Smooth muscle cell (in vitro differentiated cells): ENCODE measurements at regions not wholly inside any gene's neighbourhood (a gene's known extent, or its start where the extent isn't known, plus 50 kb on each side); places are given as distances from the start of the nearest gene placed in this dataset.

Experiments
- DNase-seq: peaks from one replicate; lab custom pipeline; 2025; ENCODE audit not compliant: unreplicated experiment; lab: John Stamatoyannopoulos, UW
- H2AFZ ChIP-seq: fragments of 200-600 bp; sonication (generic); 2 replicates; pipeline ENCODE4 v1.6.0; 2016; ENCODE audit warnings: antibody characterized with exemption, low read depth, mild to moderate bottlenecking
- H3F3A ChIP-seq: fragments of 200-600 bp; sonication (generic); 2 replicates; pipeline ENCODE4 v1.6.0; 2017; ENCODE audit warnings: antibody characterized with exemption, low read depth
- H3K27ac ChIP-seq: fragments of 200-600 bp; sonication (generic); 2 replicates; pipeline ENCODE4 v1.5.1; 2016; ENCODE audit warnings: low read depth, mild to moderate bottlenecking
- H3K27me3 ChIP-seq: fragments of 200-600 bp; sonication (generic); 2 replicates; pipeline ENCODE4 v1.6.1; 2016; ENCODE audit warnings: low read depth, mild to moderate bottlenecking
- H3K36me3 ChIP-seq: fragments of 200-600 bp; sonication (generic); 2 replicates; pipeline ENCODE4 v1.5.1; 2016; ENCODE audit warnings: low read depth
- H3K4me1 ChIP-seq: fragments of 200-600 bp; sonication (generic); 2 replicates; pipeline ENCODE4 v1.5.1; 2016; ENCODE audit warnings: low read depth
- H3K4me2 ChIP-seq: fragments of 200-600 bp; sonication (generic); 2 replicates; pipeline ENCODE4 v1.6.0; 2016; ENCODE audit warnings: mild to moderate bottlenecking
- H3K4me3 ChIP-seq: fragments of 200-600 bp; sonication (generic); 2 replicates; pipeline ENCODE4 v1.5.1; 2016; ENCODE audit warnings: mild to moderate bottlenecking
- H3K79me2 ChIP-seq: fragments of 200-600 bp; sonication (generic); 2 replicates; pipeline ENCODE4 v1.6.0; 2016; ENCODE audit warnings: low read depth, mild to moderate bottlenecking
- H3K9ac ChIP-seq: fragments of 200-600 bp; sonication (generic); 2 replicates; pipeline ENCODE4 v1.6.0; 2016; ENCODE audit warnings: low read depth
- H3K9me3 ChIP-seq: fragments of 200-600 bp; sonication (generic); replicated peaks from 2 replicates; pipeline ENCODE4 v1.5.1; 2016; ENCODE audit warnings: low read depth
- H4K20me1 ChIP-seq: fragments of 200-600 bp; sonication (generic); 2 replicates; pipeline ENCODE4 v1.6.0; 2016; ENCODE audit warnings: low read depth
- WGBS: methylation state at CpG from one replicate; pipeline ENCODE4 v1.1.7; 2016; ENCODE audit warnings: low lambda C conversion rate; 5-methylcytosine and 5-hydroxymethylcytosine counted together
- TF ChIP-seq, protein P1 (sequence below): fragments of 200-600 bp; sonication (generic); IDR thresholded peaks from 2 replicates; pipeline ENCODE4 v1.5.1; 2017; ENCODE audit warnings: borderline replicate concordance, mild to moderate bottlenecking, antibody characterized with exemption; ENCODE audit not compliant: insufficient read depth, poor library complexity, severe bottlenecking

DNA sequence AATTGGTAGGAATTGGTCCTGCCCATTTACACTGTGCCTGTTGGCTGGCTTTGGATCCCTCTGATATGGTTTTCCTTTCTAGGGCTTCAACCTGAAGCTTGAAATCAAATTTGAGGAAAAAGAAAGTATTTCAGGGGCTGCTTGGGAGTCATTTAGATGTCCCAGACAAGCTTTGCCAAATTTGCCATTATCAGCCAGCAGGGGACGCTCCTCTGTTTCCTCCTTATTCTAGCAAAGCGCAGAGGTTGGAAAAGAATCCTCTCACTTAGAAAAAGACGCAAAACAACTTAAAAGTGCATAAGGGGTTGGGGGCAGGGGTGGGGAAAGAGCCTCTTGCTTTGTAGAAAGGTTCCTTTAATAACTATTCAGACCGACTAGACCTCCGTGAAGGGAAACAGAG lies 1211.1 kb upstream of the PCDH20 start:
- Histone ChIP-seq H3K9ac (no peak overlapping the region), H3F3A (no peaks in the 10 kb centered on the region), H3K4me3 (no peak overlapping the region), H3K9me3 (no peaks in the 10 kb centered on the region), H3K4me1 (no peaks in the 10 kb centered on the region), H4K20me1 (no peaks in the 10 kb centered on the region), H3K27me3 (no peaks in the 10 kb centered on the region), H2AFZ (no peak overlapping the region), H3K36me3 (no peaks in the 10 kb centered on the region), H3K79me2 (no peaks in the 10 kb centered on the region), H3K27ac (no peak overlapping the region), H3K4me2 (no peak overlapping the region)
- no peak for DNase-seq
- 38% methylated on average over 5 of the region's 5 CpGs for WGBS
- TF ChIP-seq, protein P1, sequence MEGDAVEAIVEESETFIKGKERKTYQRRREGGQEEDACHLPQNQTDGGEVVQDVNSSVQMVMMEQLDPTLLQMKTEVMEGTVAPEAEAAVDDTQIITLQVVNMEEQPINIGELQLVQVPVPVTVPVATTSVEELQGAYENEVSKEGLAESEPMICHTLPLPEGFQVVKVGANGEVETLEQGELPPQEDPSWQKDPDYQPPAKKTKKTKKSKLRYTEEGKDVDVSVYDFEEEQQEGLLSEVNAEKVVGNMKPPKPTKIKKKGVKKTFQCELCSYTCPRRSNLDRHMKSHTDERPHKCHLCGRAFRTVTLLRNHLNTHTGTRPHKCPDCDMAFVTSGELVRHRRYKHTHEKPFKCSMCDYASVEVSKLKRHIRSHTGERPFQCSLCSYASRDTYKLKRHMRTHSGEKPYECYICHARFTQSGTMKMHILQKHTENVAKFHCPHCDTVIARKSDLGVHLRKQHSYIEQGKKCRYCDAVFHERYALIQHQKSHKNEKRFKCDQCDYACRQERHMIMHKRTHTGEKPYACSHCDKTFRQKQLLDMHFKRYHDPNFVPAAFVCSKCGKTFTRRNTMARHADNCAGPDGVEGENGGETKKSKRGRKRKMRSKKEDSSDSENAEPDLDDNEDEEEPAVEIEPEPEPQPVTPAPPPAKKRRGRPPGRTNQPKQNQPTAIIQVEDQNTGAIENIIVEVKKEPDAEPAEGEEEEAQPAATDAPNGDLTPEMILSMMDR, result no peak

GRCh38 chr13:62625214-62625881 lies 1209.7 kb upstream of the PCDH20 start:
- H3K36me3 ChIP-seq, result no peaks in the 10 kb centered on the region
- TF ChIP-seq, protein P1, result no peak
- H3K27me3 ChIP-seq, result no peaks in the 10 kb centered on the region
- H3K4me1 ChIP-seq, result no peaks in the 10 kb centered on the region
- H3F3A ChIP-seq, result no peaks in the 10 kb centered on the region
- no peaks in the 10 kb centered on the region for H3K79me2 ChIP-seq
- no peak overlapping the region for H3K4me3 ChIP-seq
- 94% methylated on average over 15 of the region's 15 CpGs for WGBS
- no peak overlapping the region for H3K4me2 ChIP-seq
- DNase-seq, result no peak
- H3K9me3 ChIP-seq, result no peaks in the 10 kb centered on the region
- no peaks in the 10 kb centered on the region for H4K20me1 ChIP-seq
- H3K9ac ChIP-seq, result no peak overlapping the region
- no peak overlapping the region for H2AFZ ChIP-seq
- no peak overlapping the region for H3K27ac ChIP-seq

DNA sequence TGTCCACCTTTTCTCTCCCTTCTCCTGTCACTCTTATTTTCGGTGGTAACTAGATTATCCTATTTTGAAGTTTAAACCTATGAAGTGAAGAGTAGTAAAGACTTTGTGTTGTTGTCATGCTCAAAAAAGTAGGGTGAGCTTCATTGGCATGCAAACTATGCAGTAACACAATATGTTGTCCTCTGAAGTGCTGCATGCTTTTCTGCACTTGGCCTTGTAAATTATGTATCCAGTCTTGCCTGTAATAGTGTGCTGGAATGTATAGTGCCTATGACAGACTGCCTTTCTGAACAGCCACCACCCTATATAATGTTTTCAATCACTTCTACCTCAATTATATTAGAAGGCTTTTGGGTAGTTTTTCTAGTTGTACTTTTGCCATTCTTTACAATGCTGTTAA lies 1198.2 kb upstream of the PCDH20 start:
- Histone ChIP-seq H2AFZ (no peak overlapping the region), H4K20me1 (no peaks in the 10 kb centered on the region), H3K79me2 (no peaks in the 10 kb centered on the region), H3K9me3 (no peaks in the 10 kb centered on the region), H3K4me3 (no peak overlapping the region), H3K27ac (no peak overlapping the region), H3K4me1 (no peaks in the 10 kb centered on the region), H3K27me3 (no peaks in the 10 kb centered on the region), H3K36me3 (no peaks in the 10 kb centered on the region), H3K9ac (no peak overlapping the region), H3F3A (no peaks in the 10 kb centered on the region), H3K4me2 (no peak overlapping the region)
- no peak for DNase-seq
- TF ChIP-seq, protein P1, result no peak
- WGBS, result 77% methylated on average over 1 of the region's 1 CpG

GRCh38 chr13:62611343-62611742 lies 1195.7 kb upstream of the PCDH20 start:
- Histone ChIP-seq H3F3A (no peaks in the 10 kb centered on the region), H3K4me2 (no peak overlapping the region), H3K4me3 (no peak overlapping the region), H4K20me1 (no peaks in the 10 kb centered on the region), H3K9me3 (peaks cover 2% of the 10 kb centered on the region), H3K4me1 (no peaks in the 10 kb centered on the region), H3K79me2 (no peaks in the 10 kb centered on the region), H3K27ac (no peak overlapping the region), H3K27me3 (no peaks in the 10 kb centered on the region), H3K9ac (no peak overlapping the region), H2AFZ (no peak overlapping the region), H3K36me3 (no peaks in the 10 kb centered on the region)
- TF ChIP-seq, protein P1, result no peak
- no peak for DNase-seq
- WGBS, result 91% methylated on average over 2 of the region's 2 CpGs
